NB4 (cell line): ENCODE measurements at regions not wholly inside any gene's neighbourhood (a gene's known extent, or its start where the extent isn't known, plus 50 kb on each side); places are given as distances from the start of the nearest gene placed in this dataset.

Experiments used
- DNase-seq: peaks from one replicate; pipeline ENCODE4 v3.0.0; 2010; ENCODE audit warnings: low read depth
- H3K4me3 ChIP-seq: one replicate; pipeline ENCODE4 v1.5.1; 2011; ENCODE audit warnings: mild to moderate bottlenecking, low read depth, low read length, moderate library complexity
- MYC ChIP-seq: IDR thresholded peaks from 2 replicates; pipeline ENCODE4 v1.6.1; 2011; ENCODE audit warnings: low read depth, low read length
- POLR2A ChIP-seq: IDR thresholded peaks from 2 replicates; pipeline ENCODE4 v1.6.1; 2011; ENCODE audit warnings: mild to moderate bottlenecking; ENCODE audit not compliant: insufficient read length; ENCODE audit errors: extremely low read depth
- TF ChIP-seq, protein P1 (sequence below): IDR thresholded peaks from 2 replicates; pipeline ENCODE4 v1.6.1; 2011; ENCODE audit warnings: low read depth, low read length
- TF ChIP-seq, protein P2 (sequence below): IDR thresholded peaks from one replicate; pipeline ENCODE4 v1.5.1; 2012; ENCODE audit warnings: low read depth, low read length

- H3K4me3 ChIP-seq: no peak overlapping the region
Measured at GRCh38 chr17:33888455-33888854, 366.6 kb upstream of the CCL2 start.

GRCh38 chr17:33889040-33889439 is 366.0 kb upstream of the CCL2 start:
- H3K4me3 ChIP-seq: no peak overlapping the region
- no peak for DNase-seq
- TF ChIP-seq MYC (no peak), POLR2A (no peak)
- TF ChIP-seq, protein P1, sequence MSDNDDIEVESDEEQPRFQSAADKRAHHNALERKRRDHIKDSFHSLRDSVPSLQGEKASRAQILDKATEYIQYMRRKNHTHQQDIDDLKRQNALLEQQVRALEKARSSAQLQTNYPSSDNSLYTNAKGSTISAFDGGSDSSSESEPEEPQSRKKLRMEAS: no peak
- TF ChIP-seq, protein P2, sequence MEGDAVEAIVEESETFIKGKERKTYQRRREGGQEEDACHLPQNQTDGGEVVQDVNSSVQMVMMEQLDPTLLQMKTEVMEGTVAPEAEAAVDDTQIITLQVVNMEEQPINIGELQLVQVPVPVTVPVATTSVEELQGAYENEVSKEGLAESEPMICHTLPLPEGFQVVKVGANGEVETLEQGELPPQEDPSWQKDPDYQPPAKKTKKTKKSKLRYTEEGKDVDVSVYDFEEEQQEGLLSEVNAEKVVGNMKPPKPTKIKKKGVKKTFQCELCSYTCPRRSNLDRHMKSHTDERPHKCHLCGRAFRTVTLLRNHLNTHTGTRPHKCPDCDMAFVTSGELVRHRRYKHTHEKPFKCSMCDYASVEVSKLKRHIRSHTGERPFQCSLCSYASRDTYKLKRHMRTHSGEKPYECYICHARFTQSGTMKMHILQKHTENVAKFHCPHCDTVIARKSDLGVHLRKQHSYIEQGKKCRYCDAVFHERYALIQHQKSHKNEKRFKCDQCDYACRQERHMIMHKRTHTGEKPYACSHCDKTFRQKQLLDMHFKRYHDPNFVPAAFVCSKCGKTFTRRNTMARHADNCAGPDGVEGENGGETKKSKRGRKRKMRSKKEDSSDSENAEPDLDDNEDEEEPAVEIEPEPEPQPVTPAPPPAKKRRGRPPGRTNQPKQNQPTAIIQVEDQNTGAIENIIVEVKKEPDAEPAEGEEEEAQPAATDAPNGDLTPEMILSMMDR: no peak

More at GRCh38 chr17:33888455-33888854, 366.6 kb upstream of the CCL2 start:
- DNase-seq: peak; percentile 2
- no peak for TF ChIP-seq MYC
- TF ChIP-seq POLR2A: no peak
- TF ChIP-seq, protein P1: no peak
- TF ChIP-seq, protein P2: no peak

GRCh38 chr17:33889766-33890165 is 365.3 kb upstream of the CCL2 start:
- no peak overlapping the region for H3K4me3 ChIP-seq
- no peak for TF ChIP-seq POLR2A
- TF ChIP-seq, protein P2: no peak
- no peak for TF ChIP-seq MYC
- TF ChIP-seq, protein P1: no peak
- no peak for DNase-seq

GRCh38 chr17:33892717-33893591 is 362.1 kb upstream of the CCL2 start:
- no peak for DNase-seq
- TF ChIP-seq, protein P1: no peak
- TF ChIP-seq POLR2A: no peak
- TF ChIP-seq, protein P2: no peak
- no peak for TF ChIP-seq MYC
- H3K4me3 ChIP-seq: no peak overlapping the region

- no peak overlapping the region for H3K4me3 ChIP-seq
- no peak for DNase-seq
- TF ChIP-seq POLR2A (no peak), MYC (no peak)
- TF ChIP-seq, protein P1: no peak
- TF ChIP-seq, protein P2: no peak
Measured at GRCh38 chr17:33895491-33895890, 359.6 kb upstream of the CCL2 start.
